ENCODE measurements at regions not wholly inside any gene's neighbourhood (a gene's known extent, or its start where the extent isn't known, plus 50 kb on each side); places are given as distances from the start of the nearest gene placed in this dataset.
A peak's percentile ranks its signal among the peaks of the same experiment; 100 is the strongest.

- TF ChIP-seq ZKSCAN1 (IDR thresholded peaks at IDR 0.05; ENCODE audit: low read depth, low read length) (no peak), HIVEP1 (CRISPR knock-in tag; IDR thresholded peaks at IDR 0.05) (no peak), KLF1 (tag; IDR thresholded peaks at IDR 0.05) (no peak), NCOA2 (IDR thresholded peaks at IDR 0.05; ENCODE audit: partially characterized antibody in 2 of 2) (no peak), NCOA6 (IDR thresholded peaks at IDR 0.05) (no peak)
Measured at GRCh38 chr12:63020269-63020668, 85.3 kb upstream of the PPM1H start (continued).

GRCh38 chr12:63018273-63018672 is 83.3 kb upstream of the PPM1H start:
- Histone ChIP-seq H4K20me1 (replicated peaks; ENCODE audit: control insufficient read depth, insufficient read depth, low read length) (no peaks in the 10 kb centered on the region), H3K27ac (ENCODE audit: extremely low read depth, low read depth, low read length) (no peak overlapping the region), H2AFZ (ENCODE audit: low read depth, low read length) (peak overlapping the region; percentile 19; the same call in 1 of the 2 replicates), H3K9ac (ENCODE audit: insufficient read depth in 1 of 2, low read depth in 2 of 2, low read length in 2 of 2) (no peak overlapping the region), H3K9me1 (ENCODE audit: control insufficient read depth, insufficient read depth, low read length) (no peaks in the 10 kb centered on the region), H3K9me3 (replicated peaks; ENCODE audit: control insufficient read depth, insufficient read depth, low read depth, low read length) (no peaks in the 10 kb centered on the region), H3K27me3 (ENCODE audit: control insufficient read depth in 2 of 2, insufficient read depth in 2 of 2, low read length in 2 of 2) (no peaks in the 10 kb centered on the region), H3K36me3 (ENCODE audit: control insufficient read depth, insufficient read depth, low read length) (no peaks in the 10 kb centered on the region), H3K4me1 (replicated peaks in 1 of 2; ENCODE audit: control insufficient read depth in 2 of 2, insufficient read depth in 2 of 2, low read length in 2 of 2) (no peaks in the 10 kb centered on the region), H3K4me2 (ENCODE audit: insufficient read depth, low read length) (no peak overlapping the region), H3K79me2 (ENCODE audit: control insufficient read depth, insufficient read depth, low read length) (no peaks in the 10 kb centered on the region), H3K4me3 (no peak overlapping the region)
- 2% methylated on average over 4 of the region's 4 CpGs for WGBS (ENCODE audit: insufficient coverage, low coverage, missing lambda C conversion rate)
- DNase-seq (ENCODE audit: extremely low read depth in 1 of 4, low spot score in 3 of 4) (no peak), FAIRE-seq (no peak), ATAC-seq (no peak)
- in situ Hi-C loops (cut with MboI) (no loop called here), intact Hi-C loops (cut with micrococcal nuclease) (no loop called here)
- ChIA-PET CTCF (ENCODE audit: low intra/inter-chr PET ratio) (no interaction called here), POLR2A (interaction anchor here (0.6 kb wide), 1 partner anchor 1635 kb away, joined by 3 read pairs; no protein-coding TSS in a partner anchor)
- BruUV-seq (replicated peaks), result no TSS peak
- TF ChIP-seq MAFK (IDR thresholded peaks at IDR 0.05; ENCODE audit: low read length) (peak; percentile 38; the same call in 1 of the 2 replicates), NFE2 (IDR thresholded peaks at IDR 0.05; ENCODE audit: low read depth) (0 out of 2 replicates have a peak, but pooled peaks have one; percentile 30), MAFG (tag; conservative IDR thresholded peaks at IDR 0.05) (peak; percentile 68), ZNF282 (CRISPR knock-in tag; IDR thresholded peaks at IDR 0.05) (no peak), ZNF57 (CRISPR knock-in tag; IDR thresholded peaks at IDR 0.05) (no peak), SPI1 (IDR thresholded peaks at IDR 0.05; ENCODE audit: borderline replicate concordance, low read depth, low read length) (no peak), ZNF316 (IDR thresholded peaks at IDR 0.05) (peak; percentile 89), C11orf30 (IDR thresholded peaks at IDR 0.05; ENCODE audit: low read depth) (peak; percentile 83), ZNF277 (CRISPR knock-in tag; IDR thresholded peaks at IDR 0.05; ENCODE audit: borderline replicate concordance) (no peak)

Data from K562 (cell line).